Kidney epithelial cell (primary cell): ENCODE measurements at regions not wholly inside any gene's neighbourhood (a gene's known extent, or its start where the extent isn't known, plus 50 kb on each side); places are given as distances from the start of the nearest gene placed in this dataset.
A peak's percentile ranks its signal among the peaks of the same experiment; 100 is the strongest.
"Not testable (repeated sequence)": the region's sequence is repeated elsewhere in the genome, so short reads cannot be mapped to it uniquely, and the experiment has no call there.

Source experiments
- DNase-seq: peaks from one replicate; pipeline ENCODE4 v3.0.0-alpha.2; 2010; ENCODE audit warnings: low read depth
- H3K27me3 ChIP-seq: 2 replicates; pipeline ENCODE4 v1.6.0; 2011; ENCODE audit warnings: low read length; ENCODE audit not compliant: control insufficient read depth, insufficient read depth
- H3K36me3 ChIP-seq: 2 replicates; pipeline ENCODE4 v1.5.1; 2011; ENCODE audit warnings: low read length; ENCODE audit not compliant: control insufficient read depth, insufficient read depth
- H3K4me3 ChIP-seq: 2 replicates; pipeline ENCODE4 v1.5.1; 2011; ENCODE audit warnings: low read depth, mild to moderate bottlenecking, control low read depth, low read length
- CTCF ChIP-seq: IDR thresholded peaks from 2 replicates; pipeline ENCODE4 v1.5.1; 2011; ENCODE audit warnings: mild to moderate bottlenecking, moderate library complexity, low read length, control low read depth, inconsistent platforms; ENCODE audit not compliant: insufficient read depth, poor library complexity, severe bottlenecking

GRCh38 chr3:140863580-140864009 is 78.0 kb upstream of the SLC25A36 start:
- TF ChIP-seq CTCF, result peak; percentile 41
- Histone ChIP-seq H3K36me3 (no peaks in the 10 kb centered on the region), H3K27me3 (no peaks in the 10 kb centered on the region), H3K4me3 (no peak overlapping the region)
- no peak for DNase-seq

- H3K27me3 ChIP-seq, result no peaks in the 10 kb centered on the region
- H3K36me3 ChIP-seq, result no peaks in the 10 kb centered on the region
- no peak for TF ChIP-seq CTCF
- no peak for DNase-seq
- H3K4me3 ChIP-seq, result no peak overlapping the region
Measured at GRCh38 chr3:140870351-140870750, 71.3 kb upstream of the SLC25A36 start.

- no peak for TF ChIP-seq CTCF
- no peak overlapping the region for H3K4me3 ChIP-seq
- no peak for DNase-seq
- H3K36me3 ChIP-seq, result no peaks in the 10 kb centered on the region
- H3K27me3 ChIP-seq, result no peaks in the 10 kb centered on the region
Measured at GRCh38 chr3:140871022-140871421, 70.6 kb upstream of the SLC25A36 start.

GRCh38 chr3:140872165-140872564 is 69.5 kb upstream of the SLC25A36 start:
- DNase-seq, H3K4me3 ChIP-seq: not testable (repeated sequence)

GRCh38 chr3:140883428-140884040 is 58.1 kb upstream of the SLC25A36 start:
- no peaks in the 10 kb centered on the region for H3K36me3 ChIP-seq
- TF ChIP-seq CTCF, result no peak
- DNase-seq, result no peak
- H3K27me3 ChIP-seq, result no peaks in the 10 kb centered on the region
- H3K4me3 ChIP-seq, result no peak overlapping the region

More at GRCh38 chr3:140872165-140872564, 69.5 kb upstream of the SLC25A36 start:
- H3K27me3 ChIP-seq, H3K36me3 ChIP-seq: not testable (repeated sequence)

GRCh38 chr3:140885697-140886096 is 55.9 kb upstream of the SLC25A36 start:
- not testable (repeated sequence) for H3K36me3 ChIP-seq, H3K4me3 ChIP-seq, DNase-seq, H3K27me3 ChIP-seq
